ENCODE measurements at regions not wholly inside any gene's neighbourhood (a gene's known extent, or its start where the extent isn't known, plus 50 kb on each side); places are given as distances from the start of the nearest gene placed in this dataset.
A peak's percentile ranks its signal among the peaks of the same experiment; 100 is the strongest.

DNA sequence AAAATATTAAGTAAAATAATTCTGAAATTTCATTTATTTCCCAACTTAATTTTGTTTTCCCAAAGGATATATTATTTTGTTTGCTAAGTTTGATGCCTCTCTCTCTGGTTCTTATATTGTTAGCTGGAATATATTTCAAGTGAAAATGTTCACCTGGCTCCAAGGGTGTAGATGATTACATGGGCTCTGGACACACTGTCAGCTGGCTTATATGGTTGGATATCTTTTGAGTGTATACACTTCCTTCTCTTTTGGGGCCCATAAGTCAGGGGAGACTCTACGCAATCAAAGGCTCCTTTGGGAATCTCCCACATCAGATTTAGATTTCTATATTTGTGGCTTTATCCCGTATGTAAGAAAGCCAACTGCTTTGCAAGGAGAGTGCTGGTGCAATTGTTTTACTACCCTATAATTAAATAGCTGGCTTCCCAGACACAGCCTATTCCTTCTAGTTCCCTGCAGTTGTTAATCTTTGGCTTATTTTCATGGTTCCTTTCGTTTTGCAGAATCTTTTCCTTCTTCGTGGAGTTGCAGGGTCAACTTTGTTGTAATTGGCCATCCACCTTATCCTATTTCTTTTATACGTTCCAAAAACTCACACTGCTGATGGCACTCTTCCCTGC is 225.7 kb downstream of the DPH6 start:
- no peak for DNase-seq (ENCODE audit: low spot score)

GRCh38 chr15:35319354-35319753 is 226.6 kb downstream of the DPH6 start:
- DNase-seq (ENCODE audit: low spot score) = no peak

DNA sequence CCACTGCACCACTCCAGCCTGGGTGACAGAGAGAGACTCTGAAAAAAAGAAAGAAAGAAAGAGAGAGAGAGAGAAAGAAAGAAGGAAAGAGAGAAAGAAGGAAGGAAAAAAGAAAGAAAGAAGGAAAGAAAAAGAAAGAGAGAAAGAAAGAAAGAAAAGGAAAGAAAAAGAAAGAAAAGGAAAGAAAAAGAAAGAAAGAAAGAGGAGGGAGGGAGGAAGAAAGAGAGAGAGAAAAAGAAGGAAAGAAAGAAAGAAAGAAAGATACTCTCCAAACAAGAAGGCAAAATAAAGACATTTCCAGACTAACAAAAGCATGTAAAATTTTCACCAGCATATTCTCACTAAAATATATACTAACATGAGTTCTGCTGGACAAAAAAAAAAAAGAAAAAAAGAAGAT is 228.7 kb downstream of the DPH6 start:
- DNase-seq (ENCODE audit: low spot score) = no peak

DNA sequence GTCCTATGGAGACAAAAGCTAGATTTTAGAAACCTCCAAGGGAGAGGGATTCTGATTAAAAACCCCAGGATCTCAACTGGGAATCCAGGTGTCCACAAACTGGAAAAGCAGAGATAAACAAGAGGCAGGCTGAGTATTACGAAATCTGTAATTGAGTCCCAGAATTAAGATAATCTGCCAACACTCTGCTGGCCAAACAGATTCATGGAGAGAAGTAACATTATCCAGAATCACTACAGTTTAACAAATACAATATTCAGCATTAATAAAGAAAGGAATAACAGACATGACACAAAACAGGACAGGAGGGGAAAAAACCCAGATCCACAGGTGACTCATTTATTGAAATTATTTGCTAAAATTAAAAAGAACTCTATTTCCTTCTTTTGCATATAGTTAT is 227.2 kb upstream of the NANOGP8 start:
- DNase-seq (ENCODE audit: low spot score) = no peak

DNA sequence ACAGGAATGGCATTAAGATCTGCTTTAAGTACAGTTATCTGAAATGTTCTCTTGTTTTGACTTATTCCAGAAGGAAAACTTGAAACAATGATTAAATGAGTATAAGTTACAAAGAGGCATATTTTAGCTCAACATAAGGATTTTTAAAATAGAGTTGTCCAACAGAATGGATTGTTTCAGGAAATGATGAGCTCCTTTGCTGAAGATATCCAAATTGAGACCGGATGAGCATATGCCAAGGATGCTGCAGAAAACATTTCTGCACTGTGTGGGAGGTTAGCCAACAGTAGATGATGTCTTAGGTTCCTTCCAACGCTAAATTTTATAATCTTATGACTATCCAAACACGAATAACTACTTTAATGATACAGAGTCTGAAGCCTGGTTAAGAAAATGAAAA is 226.5 kb upstream of the NANOGP8 start:
- no peak for DNase-seq (ENCODE audit: low spot score)

DNA sequence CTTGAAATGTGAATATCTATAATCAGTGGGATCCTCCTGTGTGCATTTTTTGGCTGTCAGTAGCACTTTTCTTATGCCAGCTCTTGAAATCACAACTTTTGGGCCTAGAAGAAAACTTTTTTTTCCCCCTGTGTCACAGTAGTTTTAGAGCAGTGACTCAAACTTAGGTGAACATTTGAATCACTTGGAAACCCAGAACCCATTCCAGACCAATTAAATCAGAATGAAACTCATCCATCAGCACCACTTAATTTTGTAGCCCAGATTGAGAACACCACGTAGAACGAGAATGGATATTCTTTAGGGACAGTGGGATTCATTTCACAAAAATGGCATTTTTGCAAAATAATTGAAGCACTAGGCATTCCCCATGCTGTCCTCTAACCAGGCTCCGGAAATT is 224.8 kb upstream of the NANOGP8 start:
- no peak for DNase-seq (ENCODE audit: low spot score)

GRCh38 chr15:35308802-35309201 is 223.7 kb upstream of the NANOGP8 start:
- DNase-seq (ENCODE audit: low spot score) = no peak

- DNase-seq (ENCODE audit: low spot score) = no peak
Observed at GRCh38 chr15:35307676-35308075, 222.6 kb upstream of the NANOGP8 start.

- no peak for DNase-seq (ENCODE audit: low spot score)
Observed at GRCh38 chr15:35307026-35307425, 221.9 kb upstream of the NANOGP8 start.

DNA sequence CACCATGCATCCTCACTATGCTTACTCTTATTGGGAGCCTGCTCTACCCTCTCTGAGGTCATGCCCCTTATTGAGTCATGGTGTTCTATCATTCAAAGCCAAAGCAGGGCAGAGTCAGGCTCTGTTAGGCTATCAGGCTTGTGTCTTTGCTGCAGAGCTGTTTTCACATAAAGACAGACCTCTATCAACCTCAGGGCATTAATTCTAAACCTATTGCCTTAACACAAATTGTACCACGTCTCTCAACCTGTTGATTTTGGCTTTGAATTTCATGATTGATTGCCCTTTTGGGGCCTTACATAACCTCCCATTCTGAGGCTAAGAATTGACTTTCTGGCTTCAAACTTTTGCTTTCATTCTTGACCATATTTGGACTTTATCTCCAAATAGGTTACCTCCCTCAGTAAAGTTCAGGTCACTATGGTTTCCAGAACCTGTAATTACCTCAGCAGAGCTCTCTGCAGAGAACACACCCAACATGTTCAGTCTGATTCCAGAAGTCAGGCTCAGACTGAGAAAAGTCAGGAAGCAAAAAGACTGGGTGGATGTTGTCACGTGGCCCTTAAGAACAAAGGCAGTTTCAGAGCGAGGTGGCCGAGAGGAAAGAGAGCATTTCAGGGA is 221.4 kb upstream of the NANOGP8 start:
- peak; percentile 33 for DNase-seq (ENCODE audit: low spot score)

DNA sequence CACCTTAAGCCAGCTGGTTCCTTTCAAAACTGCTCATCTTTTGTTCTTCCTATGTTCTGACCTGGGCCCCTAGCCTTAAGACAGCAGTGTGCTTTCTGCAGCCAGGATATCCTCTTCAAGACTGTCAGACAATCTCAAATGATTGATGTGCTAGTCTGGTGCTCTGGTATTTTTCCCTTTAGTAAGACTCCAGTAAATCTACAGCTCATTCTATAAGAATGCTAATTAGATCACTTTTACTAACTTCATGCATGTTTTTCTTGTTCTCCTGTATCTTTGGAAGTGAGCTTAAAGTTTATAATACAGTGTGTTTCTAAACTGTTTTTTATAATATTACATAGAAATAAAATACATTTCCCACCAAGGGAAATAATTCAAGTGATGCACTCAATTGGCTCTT is 220.9 kb upstream of the NANOGP8 start:
- DNase-seq (ENCODE audit: low spot score) = peak; percentile 56

DNA sequence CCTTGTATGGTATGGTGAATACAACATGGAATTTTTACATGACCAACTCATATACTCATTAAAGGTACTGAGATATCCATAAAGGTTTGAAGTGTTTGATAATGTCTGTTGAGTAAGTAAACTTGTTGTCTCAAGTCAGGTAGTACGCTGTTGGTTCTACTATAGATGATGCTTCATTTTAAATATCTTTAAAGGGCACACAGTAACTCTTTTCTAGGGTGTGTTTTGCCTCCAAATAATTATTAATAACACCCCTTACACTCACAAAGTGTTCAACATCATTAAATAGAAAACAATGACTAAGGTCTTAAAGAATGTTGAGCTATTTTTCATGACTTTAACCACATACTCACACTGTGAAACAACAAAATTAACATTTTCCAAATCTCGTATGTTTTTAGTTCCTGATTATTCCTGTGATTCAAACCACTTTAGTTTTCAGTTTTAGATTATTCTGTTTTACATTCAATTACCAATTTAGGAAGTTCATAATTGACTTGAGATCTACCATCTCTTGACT is 220.0 kb upstream of the NANOGP8 start:
- DNase-seq (ENCODE audit: low spot score) = no peak

GRCh38 chr15:35304389-35304788 is 219.3 kb upstream of the NANOGP8 start:
- no peak for DNase-seq (ENCODE audit: low spot score)

DNA sequence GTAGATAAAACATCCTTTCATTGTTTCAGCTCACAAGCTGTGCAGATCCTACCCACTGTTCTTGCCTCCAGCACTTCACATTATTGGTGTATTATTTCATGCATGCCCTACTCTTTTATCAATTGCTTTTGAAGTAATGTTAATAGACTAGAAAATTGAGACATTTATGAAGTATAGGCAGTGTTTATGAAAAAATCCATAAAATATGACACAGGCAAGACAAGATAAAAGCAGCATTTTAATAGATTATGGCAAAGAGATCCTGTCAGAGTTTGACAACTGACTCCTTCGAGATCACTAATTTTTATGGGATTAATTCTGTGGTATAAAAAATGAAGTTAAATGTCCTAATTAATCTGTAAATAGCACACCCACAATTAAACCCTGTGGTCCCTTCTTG is 217.2 kb upstream of the NANOGP8 start:
- no peak for DNase-seq (ENCODE audit: low spot score)

GRCh38 chr15:35301088-35301487 is 216.0 kb upstream of the NANOGP8 start:
- no peak for DNase-seq (ENCODE audit: low spot score)

- no peak for DNase-seq (ENCODE audit: low spot score)
Observed at GRCh38 chr15:35299059-35299735, 214.1 kb upstream of the NANOGP8 start.

DNA sequence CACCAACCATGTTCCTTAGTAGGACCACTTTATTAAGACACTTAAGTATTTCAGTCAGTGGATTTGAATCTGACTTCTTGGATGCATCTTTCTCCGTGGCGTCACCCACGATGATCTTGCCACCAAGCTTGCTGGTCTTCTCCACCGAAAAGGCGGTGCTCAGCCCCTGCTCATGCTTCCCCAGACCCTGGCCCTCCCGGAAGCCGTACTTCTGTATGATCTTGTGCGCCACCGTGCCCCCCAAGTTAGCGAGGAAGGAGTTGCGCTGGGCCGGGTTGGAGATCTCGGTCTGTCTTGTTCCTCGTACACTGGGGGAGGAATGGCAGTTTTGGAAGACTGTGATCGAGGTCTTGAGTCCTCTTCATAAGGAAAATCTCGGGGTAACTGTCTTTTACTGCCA is 213.4 kb upstream of the NANOGP8 start:
- no peak for DNase-seq (ENCODE audit: low spot score)

GRCh38 chr15:35293353-35294130 is 208.4 kb upstream of the NANOGP8 start:
- DNase-seq (ENCODE audit: low spot score) = peak; percentile 88

- DNase-seq (ENCODE audit: low spot score) = no peak
Observed at GRCh38 chr15:35290301-35290721, 205.2 kb upstream of the NANOGP8 start.

- peak; percentile 74 for DNase-seq (ENCODE audit: low spot score)
Observed at GRCh38 chr15:35289024-35289617, 204.0 kb upstream of the NANOGP8 start.

- DNase-seq (ENCODE audit: low spot score) = no peak
Observed at GRCh38 chr15:35288580-35288979, 203.5 kb upstream of the NANOGP8 start.

DNA sequence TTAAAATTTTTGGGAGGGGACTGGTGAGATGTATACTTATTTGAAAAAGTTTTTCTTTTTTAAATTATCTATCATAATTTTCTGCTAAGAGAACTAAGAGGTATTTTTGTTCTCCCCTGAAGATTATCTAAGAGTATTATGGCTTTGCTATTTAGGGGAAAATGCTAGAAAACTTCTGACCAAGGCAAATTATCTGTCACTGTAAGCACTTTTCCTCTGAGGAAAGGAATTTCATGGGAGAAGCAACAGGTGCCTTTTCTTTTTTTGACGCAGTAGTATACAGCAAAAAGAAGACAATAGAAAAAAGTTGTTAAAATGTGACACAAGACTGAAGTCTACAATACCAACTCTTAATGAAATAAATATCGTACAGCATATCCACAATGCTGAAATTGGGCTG is 201.6 kb upstream of the NANOGP8 start:
- no peak for DNase-seq (ENCODE audit: low spot score)

Data from kidney capillary endothelial cell (primary cell).